ENCODE measurements at regions not wholly inside any gene's neighbourhood (a gene's known extent, or its start where the extent isn't known, plus 50 kb on each side); places are given as distances from the start of the nearest gene placed in this dataset.

DNA sequence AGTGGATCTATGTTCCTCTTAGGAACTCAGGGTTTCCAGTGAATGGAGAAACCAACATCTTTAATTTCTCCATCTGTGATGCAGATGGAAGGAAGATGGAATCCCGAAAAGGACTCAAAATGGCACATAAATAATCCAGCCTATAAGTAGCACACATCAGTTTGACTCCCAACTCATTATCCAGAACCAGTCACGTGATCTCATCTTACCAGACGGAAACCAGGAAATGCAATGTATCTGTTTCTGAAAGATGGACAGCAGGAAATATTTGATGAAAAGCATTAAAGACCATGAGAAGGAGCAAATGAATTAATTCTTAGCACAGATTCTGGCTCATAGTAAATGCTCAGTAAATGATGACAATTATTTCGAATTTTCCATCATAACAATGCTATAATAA, 443.1 kb upstream of the FMR1 start:
- Histone ChIP-seq H3K36me3 (ENCODE audit: insufficient read depth, insufficient read length, low read length) (no peaks in the 10 kb centered on the region), H3K9ac (ENCODE audit: insufficient read length, low read depth) (no peak overlapping the region), H3K4me1 (ENCODE audit: insufficient read depth, insufficient read length) (no peaks in the 10 kb centered on the region), H3K9me3 (ENCODE audit: insufficient read depth, low read length) (no peaks in the 10 kb centered on the region), H3K27me3 (ENCODE audit: insufficient read depth, insufficient read length) (no peaks in the 10 kb centered on the region), H3K4me3 (ENCODE audit: insufficient read length, low read depth) (no peak overlapping the region)
- DNase-seq (ENCODE audit: low read depth, low spot score), result no peak
- no peak for TF ChIP-seq SUZ12 (IDR thresholded peaks at IDR 0.05; ENCODE audit: extremely low read depth, insufficient read depth, insufficient read length)
- TF ChIP-seq YY1 (IDR thresholded peaks at IDR 0.05; ENCODE audit: insufficient read depth, insufficient read length), result no peak
- no peak for TF ChIP-seq ZNF274 (IDR thresholded peaks at IDR 0.05; ENCODE audit: low read depth, low read length)

DNA sequence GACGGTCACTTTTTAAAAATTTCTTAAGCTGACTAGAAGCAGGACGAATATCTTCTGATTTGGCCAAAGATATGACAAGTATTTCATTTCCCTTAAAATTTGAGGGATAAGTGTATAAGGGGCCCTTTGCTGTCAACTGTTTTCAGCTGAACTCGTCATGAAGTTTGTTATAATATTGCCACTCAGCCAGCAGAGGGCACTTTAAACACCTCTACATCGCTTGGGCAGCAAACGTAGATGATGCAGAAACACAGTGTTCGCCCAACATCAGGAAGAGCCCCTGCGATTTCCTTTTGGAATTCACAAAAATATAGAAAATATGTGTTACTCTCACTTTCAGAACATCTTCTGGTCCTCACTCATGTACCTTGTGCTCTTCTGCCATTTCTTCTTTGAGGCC, 435.7 kb upstream of the FMR1 start:
- H3K4me1 ChIP-seq (ENCODE audit: insufficient read depth, insufficient read length), result no peaks in the 10 kb centered on the region
- H3K27me3 ChIP-seq (ENCODE audit: insufficient read depth, insufficient read length), result no peaks in the 10 kb centered on the region
- H3K36me3 ChIP-seq (ENCODE audit: insufficient read depth, insufficient read length, low read length), result no peaks in the 10 kb centered on the region
- H3K4me3 ChIP-seq (ENCODE audit: insufficient read length, low read depth), result no peak overlapping the region
- no peaks in the 10 kb centered on the region for H3K9me3 ChIP-seq (ENCODE audit: insufficient read depth, low read length)
- H3K9ac ChIP-seq (ENCODE audit: insufficient read length, low read depth), result no peak overlapping the region
- DNase-seq (ENCODE audit: low read depth, low spot score), result peak; percentile 3
- TF ChIP-seq ZNF274 (IDR thresholded peaks at IDR 0.05; ENCODE audit: low read depth, low read length) (no peak), YY1 (IDR thresholded peaks at IDR 0.05; ENCODE audit: insufficient read depth, insufficient read length) (no peak), SUZ12 (IDR thresholded peaks at IDR 0.05; ENCODE audit: extremely low read depth, insufficient read depth, insufficient read length) (no peak)

DNA sequence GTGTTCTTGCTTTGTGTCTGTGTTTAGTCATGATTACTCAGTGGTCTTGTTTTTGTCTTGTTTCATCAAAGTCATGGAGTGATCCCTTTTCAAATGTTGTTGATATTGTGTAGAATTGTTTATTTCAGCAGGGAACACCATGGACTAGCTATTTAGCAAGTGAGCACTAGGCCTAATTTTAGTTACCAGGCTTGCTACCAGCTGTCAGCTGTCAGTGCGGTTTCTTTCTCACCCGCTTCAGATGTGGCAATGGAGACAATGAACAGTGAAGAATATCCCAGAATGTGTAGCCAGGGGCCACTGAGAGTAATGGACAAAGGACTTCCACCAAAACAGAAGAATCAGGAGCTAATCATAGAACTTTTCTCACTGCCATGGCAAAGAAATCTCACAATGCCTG, 432.8 kb upstream of the FMR1 start:
- H3K36me3 ChIP-seq (ENCODE audit: insufficient read depth, insufficient read length, low read length), result no peaks in the 10 kb centered on the region
- DNase-seq (ENCODE audit: low read depth, low spot score), result no peak
- no peaks in the 10 kb centered on the region for H3K4me1 ChIP-seq (ENCODE audit: insufficient read depth, insufficient read length)
- no peak overlapping the region for H3K9ac ChIP-seq (ENCODE audit: insufficient read length, low read depth)
- no peaks in the 10 kb centered on the region for H3K9me3 ChIP-seq (ENCODE audit: insufficient read depth, low read length)
- no peak overlapping the region for H3K4me3 ChIP-seq (ENCODE audit: insufficient read length, low read depth)
- no peaks in the 10 kb centered on the region for H3K27me3 ChIP-seq (ENCODE audit: insufficient read depth, insufficient read length)
- TF ChIP-seq ZNF274 (IDR thresholded peaks at IDR 0.05; ENCODE audit: low read depth, low read length) (no peak), YY1 (IDR thresholded peaks at IDR 0.05; ENCODE audit: insufficient read depth, insufficient read length) (no peak), SUZ12 (IDR thresholded peaks at IDR 0.05; ENCODE audit: extremely low read depth, insufficient read depth, insufficient read length) (no peak)

DNA sequence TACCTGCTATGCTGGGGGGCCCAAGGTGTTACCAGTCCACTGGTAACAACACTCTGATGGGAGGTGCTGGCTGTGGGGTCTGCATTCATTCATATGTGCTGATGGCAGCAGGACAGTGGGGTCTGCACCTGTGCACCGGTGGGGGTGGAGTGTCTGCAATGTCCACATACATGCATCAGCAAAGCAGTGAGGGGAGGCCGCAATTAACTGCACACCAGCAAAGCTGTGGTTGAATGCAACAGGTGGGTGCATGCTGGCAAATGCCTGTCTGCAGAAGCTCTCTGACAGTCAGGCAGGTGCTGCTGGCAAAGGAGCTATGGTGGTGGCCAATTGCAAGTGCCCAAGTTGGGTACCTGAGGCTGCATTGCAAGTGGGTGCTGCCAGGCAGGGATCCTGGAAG, 426.5 kb upstream of the FMR1 start:
- Histone ChIP-seq H3K36me3 (ENCODE audit: insufficient read depth, insufficient read length, low read length) (no peaks in the 10 kb centered on the region), H3K4me1 (ENCODE audit: insufficient read depth, insufficient read length) (no peaks in the 10 kb centered on the region), H3K9ac (ENCODE audit: insufficient read length, low read depth) (no peak overlapping the region), H3K27me3 (ENCODE audit: insufficient read depth, insufficient read length) (no peaks in the 10 kb centered on the region), H3K4me3 (ENCODE audit: insufficient read length, low read depth) (no peak overlapping the region), H3K9me3 (ENCODE audit: insufficient read depth, low read length) (no peaks in the 10 kb centered on the region)
- DNase-seq (ENCODE audit: low read depth, low spot score), result no peak
- no peak for TF ChIP-seq YY1 (IDR thresholded peaks at IDR 0.05; ENCODE audit: insufficient read depth, insufficient read length)
- TF ChIP-seq ZNF274 (IDR thresholded peaks at IDR 0.05; ENCODE audit: low read depth, low read length), result no peak
- no peak for TF ChIP-seq SUZ12 (IDR thresholded peaks at IDR 0.05; ENCODE audit: extremely low read depth, insufficient read depth, insufficient read length)

DNA sequence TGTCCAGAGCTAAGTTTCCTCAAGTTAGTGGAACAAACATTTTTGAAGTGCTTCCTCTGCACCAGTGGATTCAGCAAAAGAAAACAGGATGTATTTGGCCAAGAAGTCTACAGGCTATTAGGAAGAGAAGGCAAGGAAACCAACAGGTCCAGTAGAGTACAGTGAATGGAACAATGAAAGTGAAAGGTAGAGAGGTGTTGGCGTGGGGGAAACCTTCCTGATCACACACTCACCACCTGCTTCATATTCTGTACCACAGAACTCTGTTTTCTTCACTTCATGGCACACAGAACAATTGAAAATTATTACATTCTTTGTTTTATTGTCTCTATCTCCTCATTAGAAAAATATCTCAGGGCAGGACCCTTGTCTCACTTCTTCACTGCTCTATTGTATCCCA, 417.4 kb upstream of the FMR1 start:
- H3K9me3 ChIP-seq (ENCODE audit: insufficient read depth, low read length), result no peaks in the 10 kb centered on the region
- no peaks in the 10 kb centered on the region for H3K4me1 ChIP-seq (ENCODE audit: insufficient read depth, insufficient read length)
- no peak for DNase-seq (ENCODE audit: low read depth, low spot score)
- TF ChIP-seq YY1 (IDR thresholded peaks at IDR 0.05; ENCODE audit: insufficient read depth, insufficient read length) (no peak), SUZ12 (IDR thresholded peaks at IDR 0.05; ENCODE audit: extremely low read depth, insufficient read depth, insufficient read length) (no peak), ZNF274 (IDR thresholded peaks at IDR 0.05; ENCODE audit: low read depth, low read length) (no peak)
- H3K9ac ChIP-seq (ENCODE audit: insufficient read length, low read depth), result no peak overlapping the region
- H3K4me3 ChIP-seq (ENCODE audit: insufficient read length, low read depth), result no peak overlapping the region
- H3K27me3 ChIP-seq (ENCODE audit: insufficient read depth, insufficient read length), result no peaks in the 10 kb centered on the region
- H3K36me3 ChIP-seq (ENCODE audit: insufficient read depth, insufficient read length, low read length), result no peaks in the 10 kb centered on the region

DNA sequence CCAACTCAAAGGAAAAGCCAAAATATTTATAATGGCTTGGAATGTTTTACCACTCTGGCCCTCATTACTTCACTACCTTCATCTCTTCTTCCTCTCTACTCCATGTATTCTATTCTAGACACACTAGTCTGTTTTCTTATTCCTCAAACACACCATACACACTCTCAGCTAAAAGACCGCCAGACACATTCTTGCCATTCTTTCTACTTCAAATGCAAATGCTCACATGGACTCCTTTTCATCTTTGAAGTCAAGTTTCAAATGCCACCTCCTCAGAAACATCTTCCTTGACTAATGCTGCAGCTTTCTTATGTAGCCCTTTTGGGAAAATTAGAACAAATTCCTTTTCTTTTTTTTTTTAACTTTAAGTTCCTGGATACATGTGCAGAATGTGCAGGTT, 412.9 kb upstream of the FMR1 start:
- peak; percentile 8 for DNase-seq (ENCODE audit: low read depth, low spot score)
- H3K4me1 ChIP-seq (ENCODE audit: insufficient read depth, insufficient read length), result no peaks in the 10 kb centered on the region
- no peaks in the 10 kb centered on the region for H3K27me3 ChIP-seq (ENCODE audit: insufficient read depth, insufficient read length)
- TF ChIP-seq ZNF274 (IDR thresholded peaks at IDR 0.05; ENCODE audit: low read depth, low read length) (no peak), SUZ12 (IDR thresholded peaks at IDR 0.05; ENCODE audit: extremely low read depth, insufficient read depth, insufficient read length) (no peak), YY1 (IDR thresholded peaks at IDR 0.05; ENCODE audit: insufficient read depth, insufficient read length) (no peak)
- H3K9ac ChIP-seq (ENCODE audit: insufficient read length, low read depth), result no peak overlapping the region
- no peaks in the 10 kb centered on the region for H3K9me3 ChIP-seq (ENCODE audit: insufficient read depth, low read length)
- H3K4me3 ChIP-seq (ENCODE audit: insufficient read length, low read depth), result no peak overlapping the region
- no peaks in the 10 kb centered on the region for H3K36me3 ChIP-seq (ENCODE audit: insufficient read depth, insufficient read length, low read length)

DNA sequence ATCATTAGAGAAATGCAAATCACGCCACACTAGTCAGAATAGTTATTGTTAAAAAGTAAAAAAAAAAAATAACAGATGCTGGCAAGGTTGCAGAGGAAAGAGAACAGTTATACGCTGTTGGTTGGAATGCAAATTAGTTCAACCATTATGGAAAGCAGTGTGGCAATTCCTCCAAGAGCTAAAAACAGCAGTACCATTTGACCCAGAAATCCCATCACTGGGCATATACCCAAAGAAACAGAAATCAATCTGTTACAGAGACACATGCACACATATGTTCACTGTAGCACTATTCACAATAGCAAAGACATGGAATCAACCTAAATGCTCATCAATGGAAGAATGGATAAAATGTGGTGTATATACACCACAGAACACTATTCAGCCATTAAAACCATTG, 388.7 kb upstream of the FMR1 start:
- DNase-seq (ENCODE audit: low read depth, low spot score), result no peak
- Histone ChIP-seq H3K9me3 (ENCODE audit: insufficient read depth, low read length) (no peaks in the 10 kb centered on the region), H3K4me3 (ENCODE audit: insufficient read length, low read depth) (no peak overlapping the region), H3K36me3 (ENCODE audit: insufficient read depth, insufficient read length, low read length) (no peaks in the 10 kb centered on the region), H3K4me1 (ENCODE audit: insufficient read depth, insufficient read length) (no peaks in the 10 kb centered on the region), H3K27me3 (ENCODE audit: insufficient read depth, insufficient read length) (no peaks in the 10 kb centered on the region), H3K9ac (ENCODE audit: insufficient read length, low read depth) (no peak overlapping the region)
- no peak for TF ChIP-seq ZNF274 (IDR thresholded peaks at IDR 0.05; ENCODE audit: low read depth, low read length)
- TF ChIP-seq SUZ12 (IDR thresholded peaks at IDR 0.05; ENCODE audit: extremely low read depth, insufficient read depth, insufficient read length), result no peak
- TF ChIP-seq YY1 (IDR thresholded peaks at IDR 0.05; ENCODE audit: insufficient read depth, insufficient read length), result no peak

DNA sequence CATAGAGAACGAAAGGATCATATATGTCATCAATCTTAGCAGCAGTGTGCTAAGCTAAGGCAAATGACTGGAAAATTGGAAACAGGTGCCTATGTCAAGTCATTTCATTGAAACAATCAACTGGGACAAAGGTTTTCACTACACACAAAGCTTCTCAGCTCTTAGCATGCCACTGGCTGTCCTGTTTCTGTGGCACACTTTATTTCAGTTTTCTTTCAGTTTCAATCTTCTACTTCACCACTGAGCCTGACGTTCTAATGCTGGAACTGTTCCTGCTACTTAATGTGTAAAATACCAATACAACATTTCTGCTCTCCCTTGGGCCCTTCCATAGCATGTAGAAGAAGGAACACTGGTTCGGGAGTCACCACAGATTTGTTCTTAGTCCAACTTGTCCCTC, 378.3 kb upstream of the FMR1 start:
- H3K9me3 ChIP-seq (ENCODE audit: insufficient read depth, low read length), result no peaks in the 10 kb centered on the region
- no peak overlapping the region for H3K9ac ChIP-seq (ENCODE audit: insufficient read length, low read depth)
- no peak for DNase-seq (ENCODE audit: low read depth, low spot score)
- H3K4me3 ChIP-seq (ENCODE audit: insufficient read length, low read depth), result no peak overlapping the region
- H3K27me3 ChIP-seq (ENCODE audit: insufficient read depth, insufficient read length), result no peaks in the 10 kb centered on the region
- no peaks in the 10 kb centered on the region for H3K36me3 ChIP-seq (ENCODE audit: insufficient read depth, insufficient read length, low read length)
- H3K4me1 ChIP-seq (ENCODE audit: insufficient read depth, insufficient read length), result no peaks in the 10 kb centered on the region
- TF ChIP-seq SUZ12 (IDR thresholded peaks at IDR 0.05; ENCODE audit: extremely low read depth, insufficient read depth, insufficient read length), result no peak
- TF ChIP-seq YY1 (IDR thresholded peaks at IDR 0.05; ENCODE audit: insufficient read depth, insufficient read length), result no peak
- no peak for TF ChIP-seq ZNF274 (IDR thresholded peaks at IDR 0.05; ENCODE audit: low read depth, low read length)

Measured in NT2/D1 (cell line).